ENCODE measurements at regions not wholly inside any gene's neighbourhood (a gene's known extent, or its start where the extent isn't known, plus 50 kb on each side); places are given as distances from the start of the nearest gene placed in this dataset.
A peak's percentile ranks its signal among the peaks of the same experiment; 100 is the strongest.

- intact Hi-C loops (cut with DNase I), result no loop called here
- Histone ChIP-seq H3K27me3 (no peaks in the 10 kb centered on the region), H3K9me3 (peaks cover 0 to 10% of the 10 kb centered on the region in 2 donors), H3K27ac (no peak overlapping the region), H3K36me3 (no peaks in the 10 kb centered on the region), H3K4me1 (no peaks in the 10 kb centered on the region), H3K4me3 (no peak overlapping the region)
- peak in 1 of 4 donors; percentile 6 for DNase-seq
- no peak for TF ChIP-seq CTCF (IDR thresholded peaks at IDR 0.05)
- no peak for ATAC-seq
Measured at GRCh38 chr3:144104186-144104585, 132.6 kb downstream of the DIPK2A start.

DNA sequence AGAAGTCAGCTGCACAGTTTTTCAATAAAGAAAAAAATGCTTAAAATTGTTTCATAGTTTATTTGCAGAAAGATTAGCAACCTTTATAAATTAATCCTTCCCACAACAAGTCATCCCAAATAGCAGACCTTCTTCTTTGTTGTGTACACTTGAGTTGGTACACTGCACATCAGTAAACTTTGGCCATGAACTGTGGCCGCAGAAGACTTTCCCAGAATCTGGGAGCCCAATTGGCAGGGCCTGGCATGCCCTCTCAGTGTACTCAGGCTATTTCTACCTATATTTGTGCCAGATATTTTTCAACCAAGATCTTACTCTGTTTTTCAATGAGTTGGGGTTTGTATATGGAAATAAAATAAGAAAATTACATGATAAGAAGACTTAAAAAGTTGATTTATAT, 133.1 kb downstream of the DIPK2A start:
- no peaks in the 10 kb centered on the region for H3K27me3 ChIP-seq
- intact Hi-C loops (cut with DNase I), result no loop called here
- H3K4me1 ChIP-seq, result no peaks in the 10 kb centered on the region
- no peaks in the 10 kb centered on the region for H3K36me3 ChIP-seq
- peaks cover 0 to 5% of the 10 kb centered on the region in 2 donors for H3K9me3 ChIP-seq
- H3K4me3 ChIP-seq, result no peak overlapping the region
- no peak for TF ChIP-seq CTCF (IDR thresholded peaks at IDR 0.05)
- no peak overlapping the region for H3K27ac ChIP-seq
- DNase-seq (no peak), ATAC-seq (no peak)

GRCh38 chr3:144105542-144105941, 133.9 kb downstream of the DIPK2A start:
- H3K4me1 ChIP-seq, result no peaks in the 10 kb centered on the region
- H3K9me3 ChIP-seq, result no peaks in the 10 kb centered on the region
- DNase-seq (no peak), ATAC-seq (no peak)
- no peaks in the 10 kb centered on the region for H3K27me3 ChIP-seq
- H3K27ac ChIP-seq, result no peak overlapping the region
- H3K36me3 ChIP-seq, result no peaks in the 10 kb centered on the region
- no peak for TF ChIP-seq CTCF (IDR thresholded peaks at IDR 0.05)
- intact Hi-C loops (cut with DNase I), result no loop called here
- no peak overlapping the region for H3K4me3 ChIP-seq

DNA sequence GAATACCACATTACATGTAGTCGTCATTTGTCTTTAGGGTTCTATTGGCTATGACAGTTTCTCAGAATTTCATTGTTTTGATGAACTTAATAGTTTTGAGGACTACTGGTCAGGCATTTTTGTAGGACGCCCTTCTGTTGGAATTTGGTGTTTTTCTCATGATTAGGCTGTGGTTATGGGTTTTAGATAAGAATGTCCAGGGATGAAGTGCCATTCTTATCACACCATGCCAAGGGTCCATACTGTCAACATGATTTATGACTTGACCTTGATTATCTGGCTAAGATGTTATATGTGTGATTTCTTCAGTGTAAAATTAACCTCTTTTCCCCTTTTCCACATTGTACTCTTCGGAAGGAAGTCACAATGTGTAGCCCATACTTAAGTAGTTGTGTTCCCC, 135.3 kb downstream of the DIPK2A start:
- H3K36me3 ChIP-seq, result no peaks in the 10 kb centered on the region
- no peak for ATAC-seq
- DNase-seq, result no peak

GRCh38 chr3:144107923-144108322, 136.3 kb downstream of the DIPK2A start:
- no peak for TF ChIP-seq CTCF (IDR thresholded peaks at IDR 0.05)
- ATAC-seq (no peak), DNase-seq (no peak)
- Histone ChIP-seq H3K27ac (no peak overlapping the region), H3K36me3 (no peaks in the 10 kb centered on the region), H3K4me3 (no peak overlapping the region), H3K27me3 (no peaks in the 10 kb centered on the region), H3K9me3 (no peaks in the 10 kb centered on the region), H3K4me1 (no peaks in the 10 kb centered on the region)
- intact Hi-C loops (cut with DNase I), result no loop called here

More for the DNA sequence above, 135.3 kb downstream of the DIPK2A start:
- H3K27ac ChIP-seq, result no peak overlapping the region
- no peak overlapping the region for H3K4me3 ChIP-seq
- H3K4me1 ChIP-seq, result no peaks in the 10 kb centered on the region
- TF ChIP-seq CTCF (IDR thresholded peaks at IDR 0.05), result no peak
- intact Hi-C loops (cut with DNase I), result no loop called here
- no peaks in the 10 kb centered on the region for H3K9me3 ChIP-seq
- no peaks in the 10 kb centered on the region for H3K27me3 ChIP-seq

Measured in left lung (tissue), 4 donors.